ENCODE measurements at regions not wholly inside any gene's neighbourhood (a gene's known extent, or its start where the extent isn't known, plus 50 kb on each side); places are given as distances from the start of the nearest gene placed in this dataset.

- peaks cover 14% of the 10 kb centered on the region for H3K27me3 ChIP-seq (ENCODE audit: control insufficient read depth, low read length)
- H4K20me1 ChIP-seq (ENCODE audit: control insufficient read depth, insufficient read depth, low read depth, low read length), result no peaks in the 10 kb centered on the region
- peaks cover 17% of the 10 kb centered on the region; the same call in 1 of the 2 replicates for H3K9me3 ChIP-seq (ENCODE audit: control insufficient read depth, insufficient read depth, low read length)
- H3K79me2 ChIP-seq (ENCODE audit: control insufficient read depth, low read length), result no peaks in the 10 kb centered on the region
- no peaks in the 10 kb centered on the region for H3K4me1 ChIP-seq (ENCODE audit: control insufficient read depth, low read length)
- H3K4me3 ChIP-seq (ENCODE audit: low read length), result no peak overlapping the region
- no peaks in the 10 kb centered on the region for H3F3A ChIP-seq (ENCODE audit: control insufficient read depth, insufficient read depth)
- H3K36me3 ChIP-seq (ENCODE audit: control insufficient read depth, low read length), result no peaks in the 10 kb centered on the region
- no peak overlapping the region for H3K4me2 ChIP-seq (ENCODE audit: low read length)
- H3K27ac ChIP-seq (ENCODE audit: low read depth, low read length), result no peak overlapping the region
- TF ChIP-seq CTCF (IDR thresholded peaks at IDR 0.05; ENCODE audit: low read depth, low read length, poor library complexity, severe bottlenecking), result no peak
- no peak for TF ChIP-seq EZH2phosphoT487 (IDR thresholded peaks at IDR 0.05; ENCODE audit: borderline replicate concordance, low read length)
- no peaks in the 10 kb centered on the region for H3K9me2 ChIP-seq (replicated peaks; ENCODE audit: control insufficient read depth, low read length)
Observed at GRCh38 chr17:77744066-77744988, 214.2 kb upstream of the TNRC6C start.

- Histone ChIP-seq H3K4me3 (ENCODE audit: low read length) (no peak overlapping the region), H3F3A (ENCODE audit: control insufficient read depth, insufficient read depth) (no peaks in the 10 kb centered on the region), H3K4me2 (ENCODE audit: low read length) (no peak overlapping the region), H3K9me3 (ENCODE audit: control insufficient read depth, insufficient read depth, low read length) (peaks cover 17% of the 10 kb centered on the region; the same call in 1 of the 2 replicates), H3K27me3 (ENCODE audit: control insufficient read depth, low read length) (peaks cover 24% of the 10 kb centered on the region), H3K27ac (ENCODE audit: low read depth, low read length) (no peak overlapping the region), H3K9me2 (replicated peaks; ENCODE audit: control insufficient read depth, low read length) (no peaks in the 10 kb centered on the region), H3K4me1 (ENCODE audit: control insufficient read depth, low read length) (no peaks in the 10 kb centered on the region), H3K79me2 (ENCODE audit: control insufficient read depth, low read length) (no peaks in the 10 kb centered on the region), H4K20me1 (ENCODE audit: control insufficient read depth, insufficient read depth, low read depth, low read length) (no peaks in the 10 kb centered on the region), H3K36me3 (ENCODE audit: control insufficient read depth, low read length) (no peaks in the 10 kb centered on the region)
- TF ChIP-seq EZH2phosphoT487 (IDR thresholded peaks at IDR 0.05; ENCODE audit: borderline replicate concordance, low read length) (no peak), CTCF (IDR thresholded peaks at IDR 0.05; ENCODE audit: low read depth, low read length, poor library complexity, severe bottlenecking) (no peak)
Observed at GRCh38 chr17:77745702-77746101, 212.8 kb upstream of the TNRC6C start.

GRCh38 chr17:77746393-77746792 lies 212.1 kb upstream of the TNRC6C start:
- no peak overlapping the region for H3K4me2 ChIP-seq (ENCODE audit: low read length)

More at GRCh38 chr17:77746393-77746792, 212.1 kb upstream of the TNRC6C start:
- peaks cover 28% of the 10 kb centered on the region for H3K27me3 ChIP-seq (ENCODE audit: control insufficient read depth, low read length)
- TF ChIP-seq CTCF (IDR thresholded peaks at IDR 0.05; ENCODE audit: low read depth, low read length, poor library complexity, severe bottlenecking) (no peak), EZH2phosphoT487 (IDR thresholded peaks at IDR 0.05; ENCODE audit: borderline replicate concordance, low read length) (no peak)
- H3K4me3 ChIP-seq (ENCODE audit: low read length), result no peak overlapping the region
- no peaks in the 10 kb centered on the region for H3K9me2 ChIP-seq (replicated peaks; ENCODE audit: control insufficient read depth, low read length)
- H4K20me1 ChIP-seq (ENCODE audit: control insufficient read depth, insufficient read depth, low read depth, low read length), result no peaks in the 10 kb centered on the region
- no peaks in the 10 kb centered on the region for H3K4me1 ChIP-seq (ENCODE audit: control insufficient read depth, low read length)
- no peaks in the 10 kb centered on the region for H3K79me2 ChIP-seq (ENCODE audit: control insufficient read depth, low read length)
- no peaks in the 10 kb centered on the region for H3F3A ChIP-seq (ENCODE audit: control insufficient read depth, insufficient read depth)
- no peak overlapping the region for H3K27ac ChIP-seq (ENCODE audit: low read depth, low read length)
- H3K9me3 ChIP-seq (ENCODE audit: control insufficient read depth, insufficient read depth, low read length), result peaks cover 16% of the 10 kb centered on the region; the same call in 1 of the 2 replicates
- no peaks in the 10 kb centered on the region for H3K36me3 ChIP-seq (ENCODE audit: control insufficient read depth, low read length)
